Pancreas (tissue), 10 donors: ENCODE measurements at regions not wholly inside any gene's neighbourhood (a gene's known extent, or its start where the extent isn't known, plus 50 kb on each side); places are given as distances from the start of the nearest gene placed in this dataset.

Source experiments
- ATAC-seq, 4 donors: fragments of 200-7000 bp; cut with Tn5 transposase; one replicate each; pipeline versions ENCODE4 v1.8.0 to v1.9.1; 2020; ENCODE audit warnings: mild to moderate bottlenecking in 4 of 4, moderate library complexity in 4 of 4
- DNase-seq, 6 donors: peaks; one replicate each; pipeline ENCODE4 v3.0.0-alpha.2; 2020
- FAIRE-seq: peaks from 2 replicates; lab custom pipeline; 2012; peaks lifted over from hg19 to GRCh38; lab: Jason Lieb, UNC
- H3K27ac ChIP-seq, 4 donors: fragments of 200-600 bp; sonication (generic); 1 replicate in 3 of 4; 2 replicates in 1 of 4; pipeline versions ENCODE4 v1.5.0 to v1.8.0; 2020
- H3K27me3 ChIP-seq, 4 donors: fragments of 200-600 bp; one replicate each; pipeline ENCODE4 v1.8.0; 2021
- H3K36me3 ChIP-seq, 3 donors: fragments of 200-600 bp; sonication (generic) in 1 of 3; one replicate each; pipeline versions ENCODE4 v1.5.0 to v1.8.0; 2020 to 2021
- H3K4me1 ChIP-seq, 3 donors: fragments of 200-600 bp; one replicate each; pipeline ENCODE4 v1.8.0; 2021
- H3K4me3 ChIP-seq, 4 donors: fragments of 200-600 bp; sonication (generic) in 2 of 4; one replicate each; pipeline versions ENCODE4 v1.5.0 to v1.8.0; 2020 to 2021
- H3K9me3 ChIP-seq, 4 donors: fragments of 200-600 bp; one replicate each; pipeline ENCODE4 v1.8.0; 2021
- WGBS, 2 donors: extraction: QIAGEN DNeasy Blood & Tissue Kit; methylation state at CpG; one replicate each; pipeline ENCODE4 v1.1.7; 2013; 5-methylcytosine and 5-hydroxymethylcytosine counted together
- intact Hi-C, 3 donors: fragments of 100-400 bp; cut with DNase I; formaldehyde crosslinking; loops; one replicate each; pipeline versions ENCODE4 v1.11.1 to v1.14.2; 2022
- TF ChIP-seq, protein P1 (sequence below), 4 donors: fragments of 200-600 bp; sonication (generic) in 3 of 4; IDR thresholded peaks; one replicate each; pipeline versions ENCODE4 v1.5.0 to v1.8.0; 2021; ENCODE audit warnings: antibody characterized with exemption in 4 of 4
- donor health status: healthy with polysubstance abuse.
- donor health status: DM: no; HTN: no; CAD: no; lungs with moderate emphysema.
- donor health status: DM: no; HTN: no; CAD: no.
- donor health status: control.
- donor health status: control.
- donor health status: Bipolar disorder and iron deficiency.
- donor health status: DM: yes; HTN: yes; CAD: no.
- donor health status: DM: no; HTN: no; CAD: no.
- donor health status: DM: no; HTN: no; CAD: no.
- donor health status: DM: yes; HTN: yes; CAD: no.

DNA sequence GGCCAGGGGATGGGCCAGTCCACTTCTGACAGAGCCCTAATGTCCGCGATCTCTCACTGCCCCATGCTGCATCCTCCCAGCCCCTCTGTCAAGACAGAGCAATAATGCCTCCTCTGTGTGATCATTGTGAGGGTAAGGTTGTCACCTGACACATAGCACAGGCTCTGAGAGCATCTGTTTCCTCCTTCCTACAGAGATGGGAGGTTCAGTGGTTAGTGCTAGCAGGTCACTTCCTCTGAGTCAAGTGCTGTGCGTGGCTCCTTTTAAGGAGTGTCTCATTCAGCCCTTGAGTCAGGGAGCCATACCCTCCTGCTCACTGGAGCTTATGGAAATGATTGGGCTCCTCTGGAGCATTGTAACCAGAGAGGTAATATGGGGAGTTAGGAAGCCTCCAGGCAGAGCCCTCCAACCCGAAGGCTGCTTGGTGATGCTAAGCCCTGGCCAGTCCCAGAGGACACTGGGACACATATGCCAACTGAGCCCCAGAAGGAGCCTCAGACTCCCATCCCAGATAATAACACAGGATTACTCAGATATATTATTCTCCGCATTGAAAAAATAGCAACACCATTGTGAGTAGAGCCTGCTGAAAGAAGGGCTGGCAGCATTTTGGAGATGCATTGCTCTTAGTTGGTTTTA, 189.0 kb downstream of the GALNT1 start:
- no peak for ATAC-seq
- intact Hi-C loops, result no loop called here
- Histone ChIP-seq H3K4me1 (no peaks in the 10 kb centered on the region), H3K36me3 (no peaks in the 10 kb centered on the region), H3K4me3 (no peak overlapping the region), H3K9me3 (no peaks in the 10 kb centered on the region), H3K27me3 (no peaks in the 10 kb centered on the region), H3K27ac (no peak overlapping the region)
- no peak for FAIRE-seq
- no peak for DNase-seq
- WGBS, 2 donors, result 59 to 71% methylated on average over 5 of the region's 5 CpGs
- TF ChIP-seq, protein P1, sequence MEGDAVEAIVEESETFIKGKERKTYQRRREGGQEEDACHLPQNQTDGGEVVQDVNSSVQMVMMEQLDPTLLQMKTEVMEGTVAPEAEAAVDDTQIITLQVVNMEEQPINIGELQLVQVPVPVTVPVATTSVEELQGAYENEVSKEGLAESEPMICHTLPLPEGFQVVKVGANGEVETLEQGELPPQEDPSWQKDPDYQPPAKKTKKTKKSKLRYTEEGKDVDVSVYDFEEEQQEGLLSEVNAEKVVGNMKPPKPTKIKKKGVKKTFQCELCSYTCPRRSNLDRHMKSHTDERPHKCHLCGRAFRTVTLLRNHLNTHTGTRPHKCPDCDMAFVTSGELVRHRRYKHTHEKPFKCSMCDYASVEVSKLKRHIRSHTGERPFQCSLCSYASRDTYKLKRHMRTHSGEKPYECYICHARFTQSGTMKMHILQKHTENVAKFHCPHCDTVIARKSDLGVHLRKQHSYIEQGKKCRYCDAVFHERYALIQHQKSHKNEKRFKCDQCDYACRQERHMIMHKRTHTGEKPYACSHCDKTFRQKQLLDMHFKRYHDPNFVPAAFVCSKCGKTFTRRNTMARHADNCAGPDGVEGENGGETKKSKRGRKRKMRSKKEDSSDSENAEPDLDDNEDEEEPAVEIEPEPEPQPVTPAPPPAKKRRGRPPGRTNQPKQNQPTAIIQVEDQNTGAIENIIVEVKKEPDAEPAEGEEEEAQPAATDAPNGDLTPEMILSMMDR (IDR thresholded peaks at IDR 0.05), result no peak

DNA sequence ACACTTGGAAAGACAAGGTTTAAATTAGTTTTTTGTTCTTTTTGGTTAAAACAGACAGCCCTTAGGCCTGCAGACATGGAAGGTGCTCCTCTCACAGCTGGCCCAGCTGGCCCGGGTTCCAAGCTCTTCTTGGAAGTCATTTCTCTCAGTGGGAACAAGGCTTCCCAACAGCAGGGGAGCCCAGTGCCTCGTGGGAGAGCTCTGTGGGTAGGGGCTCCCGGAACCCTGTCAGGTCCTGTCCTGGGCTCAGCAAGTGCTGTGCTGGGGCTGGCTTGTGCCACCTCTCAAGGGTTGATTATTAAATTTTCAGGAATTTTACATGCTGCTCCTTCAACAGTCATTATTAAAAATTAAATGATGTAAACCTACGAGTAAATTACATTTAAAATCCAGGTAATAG, 189.6 kb downstream of the GALNT1 start:
- Histone ChIP-seq H3K36me3 (no peaks in the 10 kb centered on the region), H3K4me3 (no peak overlapping the region), H3K27ac (no peak overlapping the region), H3K27me3 (no peaks in the 10 kb centered on the region), H3K4me1 (no peaks in the 10 kb centered on the region), H3K9me3 (no peaks in the 10 kb centered on the region)
- FAIRE-seq, result no peak
- 50 to 58% methylated on average over 4 of the region's 4 CpGs for WGBS, 2 donors
- DNase-seq, result no peak
- ATAC-seq, result no peak
- TF ChIP-seq, protein P1 (IDR thresholded peaks at IDR 0.05), result no peak
- intact Hi-C loops, result no loop called here

DNA sequence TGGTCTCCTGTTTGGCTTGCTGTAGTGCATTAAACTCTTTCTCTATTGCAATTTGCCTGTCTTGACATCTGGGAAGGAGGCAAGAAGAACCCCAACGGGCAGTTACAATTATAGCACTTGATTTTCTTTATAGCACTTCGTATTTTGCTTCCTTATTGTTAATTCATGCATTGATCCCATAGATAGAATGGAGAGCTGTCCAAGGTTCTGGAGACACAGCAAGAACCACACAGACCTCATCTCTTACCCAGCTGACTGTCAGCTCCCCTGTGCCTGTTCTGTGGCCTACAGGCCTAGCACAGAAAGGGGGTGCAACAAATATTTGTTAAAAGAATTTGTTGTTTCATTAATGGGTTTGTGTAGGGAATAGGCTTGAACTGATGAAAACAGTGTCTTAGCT, 194.3 kb downstream of the GALNT1 start:
- intact Hi-C loops, result no loop called here
- no peak for ATAC-seq
- FAIRE-seq, result no peak
- 33 to 47% methylated on average over 2 of the region's 2 CpGs for WGBS, 2 donors
- DNase-seq, result no peak
- Histone ChIP-seq H3K36me3 (no peaks in the 10 kb centered on the region), H3K9me3 (no peaks in the 10 kb centered on the region), H3K4me3 (no peak overlapping the region), H3K27ac (no peak overlapping the region), H3K4me1 (no peaks in the 10 kb centered on the region), H3K27me3 (no peaks in the 10 kb centered on the region)
- TF ChIP-seq, protein P1 (IDR thresholded peaks at IDR 0.05), result no peak

DNA sequence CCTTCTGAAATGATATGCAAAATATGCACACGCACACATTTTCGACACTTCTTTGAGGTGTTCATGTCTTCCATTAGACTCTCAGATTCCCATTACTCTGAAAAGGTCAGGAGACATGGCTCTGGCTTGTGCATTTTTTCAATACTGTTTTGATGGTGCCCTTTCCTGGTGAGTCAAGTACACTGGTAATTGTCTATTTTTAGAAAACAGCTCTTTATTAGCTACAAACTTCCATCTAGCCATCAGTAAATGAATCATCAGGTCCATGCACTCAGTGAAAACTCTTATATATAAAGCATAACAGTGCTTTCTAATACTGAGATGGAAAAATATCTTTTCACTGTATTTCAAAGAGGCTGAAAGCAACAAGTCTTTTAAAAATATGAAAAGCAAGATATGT, 194.9 kb downstream of the GALNT1 start:
- no peak overlapping the region for H3K4me3 ChIP-seq
- DNase-seq (no peak), FAIRE-seq (no peak), ATAC-seq (no peak)
- WGBS, 2 donors, result 73 to 89% methylated on average over 2 of the region's 2 CpGs
- H3K27ac ChIP-seq, result no peak overlapping the region
- intact Hi-C loops, result no loop called here
- no peaks in the 10 kb centered on the region for H3K27me3 ChIP-seq
- TF ChIP-seq, protein P1 (IDR thresholded peaks at IDR 0.05), result no peak
- no peaks in the 10 kb centered on the region for H3K9me3 ChIP-seq
- no peaks in the 10 kb centered on the region for H3K36me3 ChIP-seq
- H3K4me1 ChIP-seq, result no peaks in the 10 kb centered on the region

DNA sequence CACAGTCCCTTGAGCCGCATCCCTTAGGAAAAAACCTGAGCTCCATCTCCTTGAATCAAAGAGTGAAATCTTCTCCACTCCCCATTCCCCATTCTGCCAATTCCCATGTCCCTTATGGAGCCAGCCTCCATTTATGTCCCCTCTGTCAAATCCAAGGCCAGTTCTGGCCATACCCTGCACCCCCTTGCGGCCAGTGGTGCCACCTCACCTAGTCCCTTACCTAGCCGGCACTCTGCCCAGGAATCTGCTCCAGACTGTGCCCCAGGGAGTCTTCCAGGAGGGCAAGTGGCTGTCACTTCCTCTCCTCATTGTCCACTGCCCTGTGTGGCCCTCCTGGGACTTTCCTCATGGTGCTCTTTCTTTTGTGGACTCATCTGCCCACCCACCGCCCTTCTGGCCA, 195.4 kb upstream of the RMP24 start:
- WGBS, 2 donors, result 56 to 77% methylated on average over 4 of the region's 4 CpGs
- FAIRE-seq (no peak), ATAC-seq (no peak), DNase-seq (no peak)
- no peaks in the 10 kb centered on the region for H3K9me3 ChIP-seq
- TF ChIP-seq, protein P1 (IDR thresholded peaks at IDR 0.05), result no peak
- no peaks in the 10 kb centered on the region for H3K27me3 ChIP-seq
- no peaks in the 10 kb centered on the region for H3K4me1 ChIP-seq
- H3K36me3 ChIP-seq, result no peaks in the 10 kb centered on the region
- no peak overlapping the region for H3K27ac ChIP-seq
- intact Hi-C loops, result no loop called here
- no peak overlapping the region for H3K4me3 ChIP-seq
